PC-3 (cell line): ENCODE measurements at regions not wholly inside any gene's neighbourhood (a gene's known extent, or its start where the extent isn't known, plus 50 kb on each side); places are given as distances from the start of the nearest gene placed in this dataset.

Source experiments
- ATAC-seq: fragments of 200-7000 bp; cut with Tn5 transposase; 2 replicates; pipeline ENCODE4 v1.9.1; 2020; ENCODE audit warnings: mild to moderate bottlenecking, moderate library complexity
- BruUV-seq: library from RNA; stranded (reverse); fragments of 400-500 nt; replicated peaks from 2 replicates; lab custom pipeline; 2021; lab: Mats Ljungman, UMichigan
- CTCF ChIA-PET: fragments of 300-600 bp; sonication (Branson Sonifier 250); formaldehyde crosslinking; loops from one replicate; lab custom pipeline; 2022; ENCODE audit warnings: antibody characterized with exemption; lab: Charles Lee
- POLR2A ChIA-PET: fragments of 300-600 bp; sonication (Branson Sonifier 250); formaldehyde crosslinking; loops from one replicate; lab custom pipeline; 2022; ENCODE audit warnings: antibody characterized with exemption; ENCODE audit not compliant: unreplicated experiment; lab: Charles Lee
- DNase-seq: peaks from one replicate; pipeline ENCODE4 v3.0.0-alpha.2; 2015
- H2AFZ ChIP-seq: fragments of 300-600 bp; sonication (generic); 2 replicates; pipeline ENCODE4 v1.6.0; 2016; ENCODE audit warnings: antibody characterized with exemption, low read length
- H3F3A ChIP-seq: fragments of 300-600 bp; sonication (generic); one replicate; pipeline ENCODE4 v1.6.0; 2017; ENCODE audit warnings: antibody characterized with exemption, low read length, control low read depth, mild to moderate bottlenecking; ENCODE audit not compliant: unreplicated experiment
- H3K27ac ChIP-seq: fragments of 300-600 bp; sonication (generic); 2 replicates; pipeline ENCODE4 v1.5.1; 2016; ENCODE audit warnings: mild to moderate bottlenecking, low read length
- H3K27me3 ChIP-seq: fragments of 300-600 bp; sonication (generic); 2 replicates; pipeline ENCODE4 v1.6.1; 2016; ENCODE audit warnings: low read length, mixed read lengths
- H3K36me3 ChIP-seq: fragments of 300-600 bp; sonication (generic); 2 replicates; pipeline ENCODE4 v1.6.1; 2016; ENCODE audit warnings: low read depth, mixed run types, low read length, mixed read lengths
- H3K4me1 ChIP-seq: fragments of 300-600 bp; sonication (generic); 2 replicates; pipeline ENCODE4 v1.5.1; 2016; ENCODE audit warnings: low read length; ENCODE audit not compliant: insufficient read depth
- H3K4me2 ChIP-seq: fragments of 300-600 bp; sonication (generic); 2 replicates; pipeline ENCODE4 v1.6.0; 2016; ENCODE audit warnings: low read length
- H3K4me3 ChIP-seq: fragments of 300-600 bp; sonication (generic); 2 replicates; pipeline ENCODE4 v1.5.1; 2016; ENCODE audit warnings: mild to moderate bottlenecking, low read length, mixed read lengths
- H3K79me2 ChIP-seq: fragments of 300-600 bp; sonication (generic); 2 replicates; pipeline ENCODE4 v1.6.1; 2017; ENCODE audit warnings: low read length, mixed read lengths
- H3K9ac ChIP-seq: fragments of 300-600 bp; sonication (generic); 2 replicates; pipeline ENCODE4 v1.6.0; 2016; ENCODE audit warnings: mild to moderate bottlenecking, low read length
- H3K9me2 ChIP-seq: fragments of 300-600 bp; sonication (generic); replicated peaks from 2 replicates; pipeline ENCODE4 v1.6.1; 2016; ENCODE audit warnings: mixed run types, low read length, mixed read lengths
- H3K9me3 ChIP-seq: fragments of 300-600 bp; sonication (generic); 2 replicates; pipeline ENCODE4 v1.6.1; 2016; ENCODE audit warnings: low read length, mixed read lengths
- H4K20me1 ChIP-seq: fragments of 300-600 bp; sonication (generic); 2 replicates; pipeline ENCODE4 v1.6.1; 2016; ENCODE audit warnings: low read length, mixed read lengths
- CTCF ChIP-seq: fragments of 300-600 bp; sonication (generic); conservative IDR thresholded peaks from 2 replicates; pipeline ENCODE4 v1.5.1; 2017; ENCODE audit warnings: antibody characterized with exemption, low read depth, mild to moderate bottlenecking, low read length
- EZH2 ChIP-seq: fragments of 300-600 bp; sonication (generic); IDR thresholded peaks from one replicate; pipeline ENCODE4 v1.6.1; 2017; ENCODE audit warnings: antibody characterized with exemption, mild to moderate bottlenecking, low read length; ENCODE audit not compliant: unreplicated experiment
- EZH2phosphoT487 ChIP-seq: fragments of 300-600 bp; sonication (generic); IDR thresholded peaks from 2 replicates; pipeline ENCODE4 v1.6.1; 2018; ENCODE audit warnings: mild to moderate bottlenecking, antibody characterized with exemption, low read length, borderline replicate concordance
- intact Hi-C: fragments of 100-400 bp; cut with micrococcal nuclease; formaldehyde crosslinking; loops from 2 replicates; pipeline ENCODE4 v1.9.0; 2023

- H3K4me2 ChIP-seq = no peak overlapping the region
- BruUV-seq = no TSS peak
- no peak for DNase-seq
- H2AFZ ChIP-seq = no peak overlapping the region
- no peak for ATAC-seq
- intact Hi-C loops = loop anchor here (5.0 kb wide), 1 partner anchor 57 kb away; no protein-coding TSS in a partner anchor
- H3K9me2 ChIP-seq = no peaks in the 10 kb centered on the region
- no peaks in the 10 kb centered on the region for H3F3A ChIP-seq
- peaks cover 9% of the 10 kb centered on the region; the same call in 1 of the 2 replicates for H3K4me1 ChIP-seq
- H3K36me3 ChIP-seq = no peaks in the 10 kb centered on the region
- ChIA-PET CTCF (no interaction called here), POLR2A (no interaction called here)
- H3K27me3 ChIP-seq = no peaks in the 10 kb centered on the region
- H3K27ac ChIP-seq = no peak overlapping the region
- TF ChIP-seq EZH2 = no peak
- no peak for TF ChIP-seq CTCF
- TF ChIP-seq EZH2phosphoT487 = no peak
- no peaks in the 10 kb centered on the region for H3K9me3 ChIP-seq
- no peaks in the 10 kb centered on the region for H4K20me1 ChIP-seq
- no peak overlapping the region for H3K9ac ChIP-seq
- H3K4me3 ChIP-seq = no peak overlapping the region
- no peaks in the 10 kb centered on the region for H3K79me2 ChIP-seq
Observed at GRCh38 chr4:164408831-164409230, 345.1 kb upstream of the SMIM31 start.

GRCh38 chr4:164410401-164410800 is 343.5 kb upstream of the SMIM31 start:
- no peak overlapping the region for H2AFZ ChIP-seq
- H3K9me2 ChIP-seq = no peaks in the 10 kb centered on the region
- H3F3A ChIP-seq = no peaks in the 10 kb centered on the region
- intact Hi-C loops = no loop called here
- H3K4me1 ChIP-seq = peaks cover 9% of the 10 kb centered on the region; the same call in 1 of the 2 replicates
- DNase-seq (no peak), ATAC-seq (no peak)
- no peaks in the 10 kb centered on the region for H4K20me1 ChIP-seq
- H3K36me3 ChIP-seq = no peaks in the 10 kb centered on the region
- no peak overlapping the region for H3K4me3 ChIP-seq
- POLR2A ChIA-PET = no interaction called here
- H3K79me2 ChIP-seq = no peaks in the 10 kb centered on the region
- H3K9me3 ChIP-seq = no peaks in the 10 kb centered on the region
- BruUV-seq = no TSS peak
- H3K4me2 ChIP-seq = no peak overlapping the region
- H3K27me3 ChIP-seq = no peaks in the 10 kb centered on the region
- no peak overlapping the region for H3K27ac ChIP-seq
- H3K9ac ChIP-seq = no peak overlapping the region
- TF ChIP-seq EZH2 (no peak), EZH2phosphoT487 (no peak), CTCF (no peak)
- CTCF ChIA-PET = no interaction called here

GRCh38 chr4:164412246-164412645 is 341.7 kb upstream of the SMIM31 start:
- POLR2A ChIA-PET = no interaction called here
- Histone ChIP-seq H3K4me3 (no peak overlapping the region), H3F3A (no peaks in the 10 kb centered on the region), H3K36me3 (no peaks in the 10 kb centered on the region), H3K9ac (no peak overlapping the region), H3K27ac (no peak overlapping the region), H3K9me2 (no peaks in the 10 kb centered on the region), H3K4me1 (no peaks in the 10 kb centered on the region), H3K27me3 (no peaks in the 10 kb centered on the region), H2AFZ (no peak overlapping the region), H3K79me2 (no peaks in the 10 kb centered on the region), H3K9me3 (no peaks in the 10 kb centered on the region), H3K4me2 (no peak overlapping the region), H4K20me1 (no peaks in the 10 kb centered on the region)
- no peak for TF ChIP-seq EZH2
- no peak for TF ChIP-seq EZH2phosphoT487
- TF ChIP-seq CTCF = no peak
- BruUV-seq = no TSS peak
- intact Hi-C loops = no loop called here
- no peak for DNase-seq
- ATAC-seq = no peak
- CTCF ChIA-PET = no interaction called here
